ENCODE measurements at regions not wholly inside any gene's neighbourhood (a gene's known extent, or its start where the extent isn't known, plus 50 kb on each side); places are given as distances from the start of the nearest gene placed in this dataset.
A peak's percentile ranks its signal among the peaks of the same experiment; 100 is the strongest.

DNA sequence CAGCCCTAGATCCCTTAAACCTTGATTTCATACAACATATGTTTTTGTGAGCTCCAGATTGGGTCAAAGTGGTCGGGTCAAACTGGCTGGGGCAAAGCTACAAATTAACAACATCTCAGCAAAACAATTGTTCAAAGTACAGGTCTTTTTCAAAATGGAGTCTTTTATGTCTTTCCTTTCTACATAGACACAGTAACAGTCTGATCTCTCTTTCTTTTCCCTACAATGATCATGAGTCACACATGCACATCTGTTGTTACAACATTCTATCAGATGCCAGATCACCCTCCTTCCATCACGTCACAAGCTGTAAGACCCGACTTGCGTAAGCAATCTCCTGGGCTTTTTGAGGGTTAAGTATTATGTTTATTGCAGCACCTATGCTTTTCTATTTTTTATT, 55.1 kb downstream of the RHOB start:
- TF ChIP-seq, protein P1, sequence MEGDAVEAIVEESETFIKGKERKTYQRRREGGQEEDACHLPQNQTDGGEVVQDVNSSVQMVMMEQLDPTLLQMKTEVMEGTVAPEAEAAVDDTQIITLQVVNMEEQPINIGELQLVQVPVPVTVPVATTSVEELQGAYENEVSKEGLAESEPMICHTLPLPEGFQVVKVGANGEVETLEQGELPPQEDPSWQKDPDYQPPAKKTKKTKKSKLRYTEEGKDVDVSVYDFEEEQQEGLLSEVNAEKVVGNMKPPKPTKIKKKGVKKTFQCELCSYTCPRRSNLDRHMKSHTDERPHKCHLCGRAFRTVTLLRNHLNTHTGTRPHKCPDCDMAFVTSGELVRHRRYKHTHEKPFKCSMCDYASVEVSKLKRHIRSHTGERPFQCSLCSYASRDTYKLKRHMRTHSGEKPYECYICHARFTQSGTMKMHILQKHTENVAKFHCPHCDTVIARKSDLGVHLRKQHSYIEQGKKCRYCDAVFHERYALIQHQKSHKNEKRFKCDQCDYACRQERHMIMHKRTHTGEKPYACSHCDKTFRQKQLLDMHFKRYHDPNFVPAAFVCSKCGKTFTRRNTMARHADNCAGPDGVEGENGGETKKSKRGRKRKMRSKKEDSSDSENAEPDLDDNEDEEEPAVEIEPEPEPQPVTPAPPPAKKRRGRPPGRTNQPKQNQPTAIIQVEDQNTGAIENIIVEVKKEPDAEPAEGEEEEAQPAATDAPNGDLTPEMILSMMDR (IDR thresholded peaks at IDR 0.05), result no peak
- TF ChIP-seq POLR2AphosphoS5 (IDR thresholded peaks at IDR 0.05; ENCODE audit: insufficient read depth in 1 of 2, low read depth in 1 of 2) (peak; percentile 54 to 88), POLR2A (IDR thresholded peaks at IDR 0.05) (no peak)

Data from vagina (tissue), 2 donors.